H1 (cell line): ENCODE measurements at regions not wholly inside any gene's neighbourhood (a gene's known extent, or its start where the extent isn't known, plus 50 kb on each side); places are given as distances from the start of the nearest gene placed in this dataset.

Source experiments
- ASH2L ChIP-seq: fragments of 200-600, 300-600 bp; sonication (generic); IDR thresholded peaks from one replicate; pipeline ENCODE4 v1.7.1; 2017; ENCODE audit warnings: low read length
- BACH1 ChIP-seq: IDR thresholded peaks from 2 replicates; pipeline ENCODE4 v1.6.1; 2012; ENCODE audit warnings: low read length, improper control_type of control experiment
- CREB1 ChIP-seq: IDR thresholded peaks from 2 replicates; pipeline ENCODE4 v1.6.1; 2012; ENCODE audit warnings: inconsistent platforms
- CTCF ChIP-seq, 3 experiments: IDR thresholded peaks; 1 replicate in 2 of 3; 2 replicates in 1 of 3; pipeline versions ENCODE4 v1.5.1 to v1.6.1; 2011; ENCODE audit warnings: low read length in 3 of 3, mild to moderate bottlenecking in 3 of 3, inconsistent platforms in 2 of 3, low read depth in 1 of 3, moderate library complexity in 1 of 3; ENCODE audit not compliant: insufficient read depth in 1 of 3; ENCODE audit errors: control extremely low read depth in 1 of 3
- EZH2 ChIP-seq: fragments of 200-600 bp; sonication (generic); IDR thresholded peaks from 2 replicates; pipeline ENCODE4 v1.7.1; 2012; ENCODE audit warnings: low read depth, mild to moderate bottlenecking, moderate library complexity, low read length, inconsistent platforms; ENCODE audit not compliant: severe bottlenecking
- KDM1A ChIP-seq: fragments of 200-600, 300-600 bp; sonication (generic); IDR thresholded peaks from 2 replicates; pipeline ENCODE4 v1.7.1; 2016; ENCODE audit warnings: mild to moderate bottlenecking, low read length, borderline replicate concordance
- POLR2A ChIP-seq, 2 experiments: IDR thresholded peaks; 1 replicate in 1 of 2; 2 replicates in 1 of 2; pipeline ENCODE4 v1.6.1; 2011; ENCODE audit warnings: low read depth in 2 of 2, low read length in 2 of 2, mild to moderate bottlenecking in 2 of 2; ENCODE audit errors: control extremely low read depth in 1 of 2
- RNF2 ChIP-seq: fragments of 200-900, 300-1000 bp; sonication (generic); IDR thresholded peaks from 2 replicates; pipeline ENCODE4 v1.7.1; 2016; ENCODE audit warnings: borderline replicate concordance, low read depth, mild to moderate bottlenecking, antibody characterized with exemption, low read length; ENCODE audit not compliant: poor library complexity, severe bottlenecking; ENCODE audit errors: missing control alignments
- SAP30 ChIP-seq: fragments of 300-600 bp; sonication (generic); IDR thresholded peaks from 2 replicates; pipeline ENCODE4 v1.7.1; 2012; ENCODE audit warnings: low read length, moderate library complexity, mild to moderate bottlenecking, inconsistent platforms; ENCODE audit not compliant: insufficient read depth, insufficient replicate concordance
- SRF ChIP-seq: IDR thresholded peaks from 2 replicates; pipeline ENCODE4 v1.6.1; 2011; ENCODE audit warnings: mild to moderate bottlenecking, low read depth, low read length, moderate library complexity
- TEAD4 ChIP-seq: IDR thresholded peaks from 2 replicates; pipeline ENCODE4 v1.6.1; 2012; ENCODE audit warnings: low read depth, low read length, inconsistent platforms, mixed read lengths
- YY1 ChIP-seq: IDR thresholded peaks from 2 replicates; pipeline ENCODE4 v1.6.1; 2011; ENCODE audit warnings: low read depth, mild to moderate bottlenecking, low read length
- ZNF274 ChIP-seq: IDR thresholded peaks from 2 replicates; pipeline ENCODE4 v1.7.0; 2012; ENCODE audit warnings: low read length, borderline replicate concordance; ENCODE audit errors: extremely low read depth
- TF ChIP-seq, protein P1 (sequence below): IDR thresholded peaks from 2 replicates; pipeline ENCODE4 v1.6.1; 2011; ENCODE audit warnings: low read length, improper control_type of control experiment

- TF ChIP-seq EZH2 (no peak), POLR2A (IDR thresholded peaks at IDR 0.05; ENCODE audit: control extremely low read depth in 1 of 2, low read depth in 2 of 2, low read length in 2 of 2) (no peak), CTCF (IDR thresholded peaks at IDR 0.05; ENCODE audit: control extremely low read depth in 1 of 3, insufficient read depth in 1 of 3, low read depth in 1 of 3, low read length in 3 of 3) (no peak), KDM1A (no peak), ZNF274 (no peak), BACH1 (no peak), SAP30 (no peak), SRF (no peak), YY1 (no peak), RNF2 (no peak), ASH2L (no peak), CREB1 (no peak), TEAD4 (no peak)
- TF ChIP-seq, protein P1, sequence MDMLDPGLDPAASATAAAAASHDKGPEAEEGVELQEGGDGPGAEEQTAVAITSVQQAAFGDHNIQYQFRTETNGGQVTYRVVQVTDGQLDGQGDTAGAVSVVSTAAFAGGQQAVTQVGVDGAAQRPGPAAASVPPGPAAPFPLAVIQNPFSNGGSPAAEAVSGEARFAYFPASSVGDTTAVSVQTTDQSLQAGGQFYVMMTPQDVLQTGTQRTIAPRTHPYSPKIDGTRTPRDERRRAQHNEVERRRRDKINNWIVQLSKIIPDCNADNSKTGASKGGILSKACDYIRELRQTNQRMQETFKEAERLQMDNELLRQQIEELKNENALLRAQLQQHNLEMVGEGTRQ: no peak
These were observed 2228.4 kb downstream of the TP53TG3F start for GRCh38 chr16:35687781-35688180.
